ENCODE measurements at regions not wholly inside any gene's neighbourhood (a gene's known extent, or its start where the extent isn't known, plus 50 kb on each side); places are given as distances from the start of the nearest gene placed in this dataset.

DNA sequence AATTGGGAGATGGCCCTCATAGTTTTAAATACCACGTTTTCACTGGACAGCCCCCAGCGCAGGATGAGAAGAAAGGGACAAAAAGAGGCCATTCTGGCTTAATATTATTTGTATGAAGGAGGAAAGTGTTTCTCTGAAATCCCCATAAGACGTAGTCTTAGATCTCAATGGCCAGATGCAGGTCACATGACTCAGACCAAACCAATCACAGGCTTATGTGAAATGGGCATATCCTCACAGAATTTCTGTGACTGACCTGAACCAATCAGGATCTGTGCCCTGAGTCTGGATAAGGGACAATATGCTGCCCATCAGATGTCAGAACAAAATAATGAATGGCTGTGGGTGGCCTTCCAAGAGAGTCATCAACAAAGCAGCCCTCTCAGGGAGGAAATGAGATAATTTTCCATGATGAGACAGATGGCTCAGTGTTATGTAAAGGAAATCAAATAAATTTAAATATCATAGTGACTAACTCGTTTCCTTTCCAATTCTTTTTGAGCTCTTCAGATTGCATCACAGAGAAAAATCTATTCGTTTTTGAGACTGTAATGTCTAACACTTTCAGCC is 1009.5 kb upstream of the TMEM132C start (continued):
- TF ChIP-seq, protein P1, sequence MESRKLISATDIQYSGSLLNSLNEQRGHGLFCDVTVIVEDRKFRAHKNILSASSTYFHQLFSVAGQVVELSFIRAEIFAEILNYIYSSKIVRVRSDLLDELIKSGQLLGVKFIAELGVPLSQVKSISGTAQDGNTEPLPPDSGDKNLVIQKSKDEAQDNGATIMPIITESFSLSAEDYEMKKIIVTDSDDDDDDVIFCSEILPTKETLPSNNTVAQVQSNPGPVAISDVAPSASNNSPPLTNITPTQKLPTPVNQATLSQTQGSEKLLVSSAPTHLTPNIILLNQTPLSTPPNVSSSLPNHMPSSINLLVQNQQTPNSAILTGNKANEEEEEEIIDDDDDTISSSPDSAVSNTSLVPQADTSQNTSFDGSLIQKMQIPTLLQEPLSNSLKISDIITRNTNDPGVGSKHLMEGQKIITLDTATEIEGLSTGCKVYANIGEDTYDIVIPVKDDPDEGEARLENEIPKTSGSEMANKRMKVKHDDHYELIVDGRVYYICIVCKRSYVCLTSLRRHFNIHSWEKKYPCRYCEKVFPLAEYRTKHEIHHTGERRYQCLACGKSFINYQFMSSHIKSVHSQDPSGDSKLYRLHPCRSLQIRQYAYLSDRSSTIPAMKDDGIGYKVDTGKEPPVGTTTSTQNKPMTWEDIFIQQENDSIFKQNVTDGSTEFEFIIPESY (IDR thresholded peaks at IDR 0.05), result no peak
- TF ChIP-seq, protein P2, sequence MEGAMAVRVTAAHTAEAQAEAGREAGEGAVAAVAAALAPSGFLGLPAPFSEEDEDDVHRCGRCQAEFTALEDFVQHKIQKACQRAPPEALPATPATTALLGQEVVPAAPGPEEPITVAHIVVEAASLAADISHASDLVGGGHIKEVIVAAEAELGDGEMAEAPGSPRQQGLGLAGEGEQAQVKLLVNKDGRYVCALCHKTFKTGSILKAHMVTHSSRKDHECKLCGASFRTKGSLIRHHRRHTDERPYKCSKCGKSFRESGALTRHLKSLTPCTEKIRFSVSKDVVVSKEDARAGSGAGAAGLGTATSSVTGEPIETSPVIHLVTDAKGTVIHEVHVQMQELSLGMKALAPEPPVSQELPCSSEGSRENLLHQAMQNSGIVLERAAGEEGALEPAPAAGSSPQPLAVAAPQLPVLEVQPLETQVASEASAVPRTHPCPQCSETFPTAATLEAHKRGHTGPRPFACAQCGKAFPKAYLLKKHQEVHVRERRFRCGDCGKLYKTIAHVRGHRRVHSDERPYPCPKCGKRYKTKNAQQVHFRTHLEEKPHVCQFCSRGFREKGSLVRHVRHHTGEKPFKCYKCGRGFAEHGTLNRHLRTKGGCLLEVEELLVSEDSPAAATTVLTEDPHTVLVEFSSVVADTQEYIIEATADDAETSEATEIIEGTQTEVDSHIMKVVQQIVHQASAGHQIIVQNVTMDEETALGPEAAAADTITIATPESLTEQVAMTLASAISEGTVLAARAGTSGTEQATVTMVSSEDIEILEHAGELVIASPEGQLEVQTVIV (IDR thresholded peaks at IDR 0.05; ENCODE audit: borderline replicate concordance, partially characterized antibody), result no peak
- TF ChIP-seq SMAD1 (IDR thresholded peaks at IDR 0.05; ENCODE audit: low read depth, partially characterized antibody) (no peak), NFYB (IDR thresholded peaks at IDR 0.05; ENCODE audit: insufficient read depth, low read depth, low read length) (no peak), WRNIP1 (IDR thresholded peaks at IDR 0.05; ENCODE audit: borderline replicate concordance, low read depth, low read length) (no peak), TCF12 (IDR thresholded peaks at IDR 0.05; ENCODE audit: low read depth, low read length) (no peak), SPI1 (IDR thresholded peaks at IDR 0.05; ENCODE audit: borderline replicate concordance, insufficient read depth, low read depth, low read length) (no peak), KDM1A (IDR thresholded peaks at IDR 0.05; ENCODE audit: borderline replicate concordance) (no peak)

DNA sequence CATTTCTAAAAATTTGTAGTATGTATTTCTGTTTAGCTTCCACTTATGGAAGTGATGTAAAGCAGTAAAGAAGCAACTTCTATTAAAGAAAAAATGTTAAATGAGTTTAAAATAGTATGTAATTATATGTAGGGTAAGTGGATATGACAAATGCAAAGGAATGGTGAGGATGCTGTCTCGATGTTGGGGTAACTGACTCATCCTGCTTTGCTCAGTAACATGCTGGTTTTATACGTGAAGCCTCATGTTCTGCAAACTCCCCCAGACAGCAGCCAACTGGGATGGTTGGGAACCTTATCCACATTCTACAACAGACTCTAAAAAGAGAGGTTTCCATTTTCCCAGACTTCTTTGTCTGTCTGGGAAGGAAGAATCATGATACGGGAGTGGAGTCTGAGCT is 1006.4 kb upstream of the TMEM132C start:
- intact Hi-C loops (cut with micrococcal nuclease; ENCODE audit: unreplicated experiment), result no loop called here
- ATAC-seq (no peak), FAIRE-seq (no peak), DNase-seq (ENCODE audit: low read depth, low spot score) (no peak)
- Histone ChIP-seq H4K20me1 (ENCODE audit: control insufficient read depth, insufficient read depth) (no peaks in the 10 kb centered on the region), H3K79me2 (ENCODE audit: control insufficient read depth, insufficient read depth, low read length) (no peaks in the 10 kb centered on the region), H3K9me3 (replicated peaks; ENCODE audit: control insufficient read depth, insufficient read depth, low read length) (no peaks in the 10 kb centered on the region), H3K4me2 (ENCODE audit: control insufficient read depth, insufficient read depth) (no peak overlapping the region), H2AFZ (ENCODE audit: control insufficient read depth, low read depth, low read length) (no peak overlapping the region), H3K4me3 (no peak overlapping the region), H3K27ac (ENCODE audit: control insufficient read depth, insufficient read depth) (no peak overlapping the region), H3K36me3 (ENCODE audit: control insufficient read depth in 2 of 2, insufficient read depth in 2 of 2, low read length in 1 of 2) (no peaks in the 10 kb centered on the region), H3K4me1 (ENCODE audit: control insufficient read depth, insufficient read depth, low read length) (no peaks in the 10 kb centered on the region), H3K27me3 (replicated peaks in 1 of 2; ENCODE audit: control insufficient read depth in 2 of 2, insufficient read depth in 2 of 2, low read length in 1 of 2) (no peaks in the 10 kb centered on the region), H3K9ac (ENCODE audit: control insufficient read depth, insufficient read depth, low read length) (no peak overlapping the region)
- no TSS peak for BruUV-seq (replicated peaks)
- ChIA-PET RAD21 (ENCODE audit: unreplicated experiment) (no interaction called here), CTCF (interaction anchor here (1.5 kb wide), 1 partner anchor 10 kb away, joined by 4 read pairs; no protein-coding TSS in a partner anchor), POLR2A (no interaction called here), SMC1A (ENCODE audit: uncharacterized antibody, unreplicated experiment) (interaction anchor here (0.9 kb wide), 1 partner anchor 10 kb away, joined by 3 read pairs; no protein-coding TSS in a partner anchor)
- in situ Hi-C loops (cut with MboI), result no loop called here
- 7% methylated on average over 3 of the region's 3 CpGs for WGBS (ENCODE audit: insufficient coverage, insufficient replicate concordance, low lambda C conversion rate, missing lambda C conversion rate)
- TF ChIP-seq, protein P3, sequence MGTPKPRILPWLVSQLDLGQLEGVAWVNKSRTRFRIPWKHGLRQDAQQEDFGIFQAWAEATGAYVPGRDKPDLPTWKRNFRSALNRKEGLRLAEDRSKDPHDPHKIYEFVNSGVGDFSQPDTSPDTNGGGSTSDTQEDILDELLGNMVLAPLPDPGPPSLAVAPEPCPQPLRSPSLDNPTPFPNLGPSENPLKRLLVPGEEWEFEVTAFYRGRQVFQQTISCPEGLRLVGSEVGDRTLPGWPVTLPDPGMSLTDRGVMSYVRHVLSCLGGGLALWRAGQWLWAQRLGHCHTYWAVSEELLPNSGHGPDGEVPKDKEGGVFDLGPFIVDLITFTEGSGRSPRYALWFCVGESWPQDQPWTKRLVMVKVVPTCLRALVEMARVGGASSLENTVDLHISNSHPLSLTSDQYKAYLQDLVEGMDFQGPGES (IDR thresholded peaks at IDR 0.05), result no peak
